HG02884 (cell line): ENCODE measurements at regions not wholly inside any gene's neighbourhood (a gene's known extent, or its start where the extent isn't known, plus 50 kb on each side); places are given as distances from the start of the nearest gene placed in this dataset.

ENCODE experiments used
- ATAC-seq: cut with Tn5 transposase; IDR thresholded peaks from one replicate; pipeline ENCODE4 v1.9.1; 2021; ENCODE audit warnings: mild to moderate bottlenecking, moderate library complexity; ENCODE audit not compliant: unreplicated experiment

GRCh38 chr1:244339073-244339692, 112.5 kb downstream of the ADSS2 start:
- ATAC-seq: no peak

- ATAC-seq: no peak
Observed at GRCh38 chr1:244339776-244340175, 111.9 kb downstream of the ADSS2 start.

- ATAC-seq: no peak
Observed at GRCh38 chr1:244340396-244340795, 111.3 kb downstream of the ADSS2 start.

GRCh38 chr1:244341455-244342450, 110.0 kb downstream of the ADSS2 start:
- no peak for ATAC-seq

GRCh38 chr1:244344001-244344400, 107.7 kb downstream of the ADSS2 start:
- ATAC-seq: no peak

GRCh38 chr1:244346972-244347618, 104.6 kb downstream of the ADSS2 start:
- no peak for ATAC-seq

- no peak for ATAC-seq
Observed at GRCh38 chr1:244347942-244348341, 103.8 kb downstream of the ADSS2 start.

- ATAC-seq: no peak
Observed at GRCh38 chr1:244349103-244349531, 102.6 kb downstream of the ADSS2 start.

GRCh38 chr1:244349581-244350001, 102.1 kb downstream of the ADSS2 start:
- no peak for ATAC-seq

- ATAC-seq: peak; percentile 87
Observed at GRCh38 chr1:244350027-244350426, 101.7 kb downstream of the ADSS2 start.

- ATAC-seq: no peak
Observed at GRCh38 chr1:244352156-244352830, 99.4 kb downstream of the ADSS2 start.

GRCh38 chr1:244353551-244354091, 98.1 kb downstream of the ADSS2 start:
- ATAC-seq: peak; percentile 48

GRCh38 chr1:244354810-244355278, 96.9 kb downstream of the ADSS2 start:
- ATAC-seq: no peak

- ATAC-seq: no peak
Observed at GRCh38 chr1:244356376-244356775, 95.3 kb downstream of the ADSS2 start.
